H1 (cell line): ENCODE measurements at regions not wholly inside any gene's neighbourhood (a gene's known extent, or its start where the extent isn't known, plus 50 kb on each side); places are given as distances from the start of the nearest gene placed in this dataset.

Experiments used
- CTCF ChIA-PET: fragments of 300-600 bp; sonication (Branson Sonifier 250); formaldehyde crosslinking; loops from one replicate; lab custom pipeline; 2021; ENCODE audit not compliant: partially characterized antibody; lab: Charles Lee
- POLR2A ChIA-PET: fragments of 300-600 bp; sonication (Branson Sonifier 250); formaldehyde crosslinking; loops from one replicate; lab custom pipeline; 2021; ENCODE audit warnings: inconsistent platforms; ENCODE audit not compliant: partially characterized antibody; lab: Charles Lee
- DNase-seq, 2 experiments: peaks; one replicate each; pipeline versions ENCODE4 v3.0.0 to v3.0.0-alpha.2; 2010 to 2022; ENCODE audit warnings: low spot score in 2 of 2, low read depth in 1 of 2, mixed read lengths in 1 of 2
- FAIRE-seq: peaks from 2 replicates; lab custom pipeline; 2011; peaks lifted over from hg19 to GRCh38; lab: Jason Lieb, UNC
- H2AFZ ChIP-seq: 2 replicates; pipeline ENCODE4 v1.8.1; 2012; ENCODE audit warnings: low read length, inconsistent platforms
- H2AK5ac ChIP-seq: 2 replicates; pipeline ENCODE4 v1.6.1; 2013; ENCODE audit warnings: low read depth, low read length
- H2BK120ac ChIP-seq: replicated peaks from 2 replicates; pipeline ENCODE3; 2013; ENCODE audit warnings: low read depth, low read length, inconsistent platforms
- H2BK12ac ChIP-seq: 2 replicates; pipeline ENCODE4 v1.6.1; 2013; ENCODE audit warnings: low read depth, low read length
- H2BK15ac ChIP-seq: 2 replicates; pipeline ENCODE4 v1.6.1; 2013; ENCODE audit warnings: low read length
- H2BK20ac ChIP-seq: 2 replicates; pipeline ENCODE4 v1.6.1; 2013; ENCODE audit warnings: low read length
- H2BK5ac ChIP-seq: 2 replicates; pipeline ENCODE4 v1.6.1; 2013; ENCODE audit warnings: low read depth, low read length
- H3K14ac ChIP-seq: 2 replicates; pipeline ENCODE4 v1.6.1; 2013; ENCODE audit warnings: inconsistent platforms; ENCODE audit not compliant: insufficient read length
- H3K18ac ChIP-seq: 2 replicates; pipeline ENCODE4 v1.6.1; 2013; ENCODE audit warnings: low read length; ENCODE audit errors: extremely low read depth
- H3K23ac ChIP-seq: 2 replicates; pipeline ENCODE4 v1.6.1; 2013; ENCODE audit warnings: inconsistent platforms; ENCODE audit not compliant: insufficient read length
- H3K23me2 ChIP-seq: 2 replicates; pipeline ENCODE4 v1.6.1; 2013; ENCODE audit warnings: low read depth, low read length
- H3K27ac ChIP-seq: 2 replicates; pipeline ENCODE4 v1.6.1; 2011; ENCODE audit warnings: low read depth, low read length, inconsistent platforms
- H3K27me3 ChIP-seq, 4 experiments: replicated peaks in 1 of 4; 1 replicate in 1 of 4; 2 replicates in 3 of 4; pipeline versions ENCODE4 v1.6.1 to v1.8.1; 2011 to 2013; ENCODE audit warnings: low read length in 3 of 4, mild to moderate bottlenecking in 3 of 4, inconsistent platforms in 2 of 4, mixed read lengths in 2 of 4, moderate library complexity in 1 of 4; ENCODE audit not compliant: control insufficient read depth in 3 of 4, insufficient read depth in 3 of 4; ENCODE audit errors: extremely low read depth in 1 of 4
- H3K36me3 ChIP-seq, 4 experiments: 2 replicates each; pipeline versions ENCODE4 v1.6.1 to v1.8.1; 2011 to 2013; ENCODE audit warnings: mild to moderate bottlenecking in 4 of 4, low read length in 3 of 4, moderate library complexity in 2 of 4, control low read depth in 1 of 4, inconsistent platforms in 1 of 4; ENCODE audit not compliant: insufficient read depth in 4 of 4, control insufficient read depth in 2 of 4
- H3K4ac ChIP-seq: replicated peaks from 2 replicates; pipeline ENCODE3; 2013; ENCODE audit warnings: low read length, low read depth, mixed read lengths, inconsistent platforms; ENCODE audit not compliant: insufficient read length
- H3K4me1 ChIP-seq, 4 experiments: replicated peaks in 1 of 4; 1 replicate in 1 of 4; 2 replicates in 3 of 4; pipeline versions ENCODE4 v1.6.1 to v1.8.1; 2011 to 2013; ENCODE audit warnings: low read length in 3 of 4, inconsistent platforms in 2 of 4, mixed read lengths in 1 of 4; ENCODE audit not compliant: insufficient read depth in 4 of 4, control insufficient read depth in 3 of 4
- H3K4me2 ChIP-seq, 2 experiments: 2 replicates each; pipeline versions ENCODE4 v1.6.1 to v1.8.1; 2011 to 2013; ENCODE audit warnings: low read depth in 2 of 2, low read length in 2 of 2, control low read depth in 1 of 2, inconsistent platforms in 1 of 2, mild to moderate bottlenecking in 1 of 2; ENCODE audit not compliant: insufficient read depth in 1 of 2
- H3K4me3 ChIP-seq, 4 experiments: fragments of 200-600, 300-600 bp in 1 of 4; sonication (generic), shearing (Covaris generic), sonication (Bioruptor Twin) in 1 of 4; 2 replicates each; pipeline versions ENCODE4 v1.5.1 to v1.8.1; 2011 to 2016; ENCODE audit warnings: low read length in 4 of 4, low read depth in 3 of 4, control low read depth in 2 of 4, inconsistent platforms in 2 of 4, mild to moderate bottlenecking in 2 of 4, mixed read lengths in 1 of 4, moderate library complexity in 1 of 4; ENCODE audit not compliant: insufficient read depth in 2 of 4; ENCODE audit errors: extremely low read depth in 1 of 4
- H3K56ac ChIP-seq: replicated peaks from 2 replicates; pipeline ENCODE3; 2013; ENCODE audit warnings: low read depth, mild to moderate bottlenecking, mixed read lengths, low read length, inconsistent platforms; ENCODE audit not compliant: insufficient read length
- H3K79me1 ChIP-seq: 2 replicates; pipeline ENCODE4 v1.6.1; 2013; ENCODE audit warnings: low read depth, low read length, control low read depth
- H3K79me2 ChIP-seq, 2 experiments: 2 replicates each; pipeline versions ENCODE4 v1.6.1 to v1.8.1; 2012 to 2013; ENCODE audit warnings: low read length in 2 of 2, mild to moderate bottlenecking in 2 of 2, inconsistent platforms in 1 of 2; ENCODE audit not compliant: insufficient read depth in 2 of 2, control insufficient read depth in 1 of 2
- H3K9ac ChIP-seq, 4 experiments: replicated peaks in 1 of 4; 1 replicate in 1 of 4; 2 replicates in 3 of 4; pipeline versions ENCODE4 v1.6.1 to v1.8.1; 2011 to 2013; ENCODE audit warnings: low read depth in 3 of 4, low read length in 3 of 4, control low read depth in 2 of 4, mild to moderate bottlenecking in 2 of 4, moderate library complexity in 2 of 4, inconsistent platforms in 1 of 4; ENCODE audit errors: extremely low read depth in 1 of 4
- H3K9me3 ChIP-seq, 2 experiments: 2 replicates each; pipeline versions ENCODE4 v1.6.1 to v1.8.1; 2012 to 2013; ENCODE audit warnings: mild to moderate bottlenecking in 2 of 2, moderate library complexity in 2 of 2, control low read depth in 1 of 2, inconsistent platforms in 1 of 2, low read depth in 1 of 2, low read length in 1 of 2, mixed read lengths in 1 of 2; ENCODE audit not compliant: insufficient read depth in 2 of 2
- H4K20me1 ChIP-seq, 2 experiments: replicated peaks in 1 of 2; 2 replicates each; pipeline versions ENCODE3 to v1.8.1; 2011 to 2013; ENCODE audit warnings: inconsistent platforms in 2 of 2, low read length in 2 of 2, mild to moderate bottlenecking in 1 of 2; ENCODE audit not compliant: insufficient read depth in 2 of 2, control insufficient read depth in 1 of 2
- H4K5ac ChIP-seq: 2 replicates; pipeline ENCODE4 v1.6.1; 2013; ENCODE audit warnings: low read length, low read depth, mixed read lengths, inconsistent platforms; ENCODE audit not compliant: insufficient read length
- H4K8ac ChIP-seq: 2 replicates; pipeline ENCODE4 v1.8.0; 2013; ENCODE audit warnings: mild to moderate bottlenecking, moderate library complexity, low read length, inconsistent platforms; ENCODE audit not compliant: insufficient read depth; ENCODE audit errors: extremely low read depth
- H4K91ac ChIP-seq: replicated peaks from 2 replicates; pipeline ENCODE3; 2013; ENCODE audit warnings: low read length, mixed read lengths, inconsistent platforms; ENCODE audit not compliant: insufficient read length
- BCL11A ChIP-seq, 2 experiments: IDR thresholded peaks; one replicate each; pipeline ENCODE4 v1.6.1; 2011; ENCODE audit warnings: low read depth in 2 of 2, low read length in 2 of 2, mild to moderate bottlenecking in 2 of 2
- CBX5 ChIP-seq: fragments of 300-800, 300-1000 bp; sonication (generic); IDR thresholded peaks from 2 replicates; pipeline ENCODE4 v1.7.1; 2016; ENCODE audit warnings: antibody characterized with exemption, low read length, low read depth
- EGR1 ChIP-seq: IDR thresholded peaks from 2 replicates; pipeline ENCODE4 v1.6.1; 2011; ENCODE audit warnings: low read depth, low read length, borderline replicate concordance
- GABPA ChIP-seq: IDR thresholded peaks from 2 replicates; pipeline ENCODE4 v1.6.1; 2011; ENCODE audit warnings: mild to moderate bottlenecking, low read length, moderate library complexity, borderline replicate concordance; ENCODE audit not compliant: insufficient read depth
- KDM1A ChIP-seq: fragments of 200-600, 300-600 bp; sonication (generic); IDR thresholded peaks from 2 replicates; pipeline ENCODE4 v1.7.1; 2016; ENCODE audit warnings: mild to moderate bottlenecking, low read length, borderline replicate concordance
- KDM4A ChIP-seq: IDR thresholded peaks from one replicate; pipeline ENCODE4 v1.7.1; 2012; ENCODE audit warnings: low read depth, mild to moderate bottlenecking, moderate library complexity, low read length, inconsistent platforms; ENCODE audit not compliant: severe bottlenecking
- MAFK ChIP-seq: IDR thresholded peaks from 2 replicates; pipeline ENCODE4 v1.6.1; 2012; ENCODE audit warnings: low read depth, mild to moderate bottlenecking, improper control_type of control experiment, low read length
- MAX ChIP-seq: IDR thresholded peaks from 2 replicates; pipeline ENCODE4 v1.6.1; 2012; ENCODE audit warnings: inconsistent platforms
- PHF8 ChIP-seq: fragments of 200-600 bp; sonication (generic); conservative IDR thresholded peaks from 2 replicates; pipeline ENCODE4 v1.7.1; 2012; ENCODE audit warnings: low read depth, mild to moderate bottlenecking, inconsistent platforms, low read length, moderate library complexity
- POLR2A ChIP-seq, 2 experiments: IDR thresholded peaks; 1 replicate in 1 of 2; 2 replicates in 1 of 2; pipeline ENCODE4 v1.6.1; 2011; ENCODE audit warnings: low read depth in 2 of 2, low read length in 2 of 2, mild to moderate bottlenecking in 2 of 2; ENCODE audit errors: control extremely low read depth in 1 of 2
- TAF1 ChIP-seq: IDR thresholded peaks from 2 replicates; pipeline ENCODE4 v1.6.1; 2011; ENCODE audit warnings: mild to moderate bottlenecking, low read depth, low read length
- WGBS, 2 experiments: shearing (Covaris generic) in 1 of 2; methylation state at CpG; one replicate each; pipeline versions ENCODE4 v1.1.6 to v1.1.7; 2013 to 2015; ENCODE audit warnings: low lambda C conversion rate in 2 of 2, mixed read lengths in 2 of 2, inconsistent platforms in 1 of 2, low coverage in 1 of 2, missing lambda C conversion rate in 1 of 2; ENCODE audit not compliant: insufficient replicate concordance in 2 of 2, insufficient coverage in 1 of 2, insufficient read length in 1 of 2; ENCODE audit errors: extremely low coverage in 1 of 2, missing lambda C conversion rate in 1 of 2; 5-methylcytosine and 5-hydroxymethylcytosine counted together

GRCh38 chr6:45727819-45728449 is 287.7 kb downstream of the CLIC5 start:
- no peak overlapping the region for H3K23ac ChIP-seq
- no peaks in the 10 kb centered on the region for H3K9me3 ChIP-seq
- H3K56ac ChIP-seq: no peak overlapping the region
- H2AFZ ChIP-seq: no peak overlapping the region
- no peak overlapping the region for H2BK12ac ChIP-seq
- WGBS, 2 experiments: 94% methylated on average over 6 of the region's 6 CpGs; no CpG with 5 or more reads in 1 of the 2 experiments
- no peak overlapping the region for H3K4me2 ChIP-seq
- no peak overlapping the region for H4K5ac ChIP-seq
- no peaks in the 10 kb centered on the region for H3K79me2 ChIP-seq
- FAIRE-seq: no peak
- H3K36me3 ChIP-seq: no peaks in the 10 kb centered on the region
- no peak overlapping the region for H4K8ac ChIP-seq
- H3K4ac ChIP-seq: no peak overlapping the region
- no peak overlapping the region for H2BK15ac ChIP-seq
- H3K27me3 ChIP-seq: no peaks in the 10 kb centered on the region
- H3K14ac ChIP-seq: no peak overlapping the region
- H2AK5ac ChIP-seq: no peak overlapping the region
- no peak for DNase-seq
- no peak overlapping the region for H2BK120ac ChIP-seq
- H4K20me1 ChIP-seq: no peaks in the 10 kb centered on the region
- ChIA-PET CTCF (interaction anchor here (0.7 to 1.8 kb wide), 5 partner anchors 13 to 203 kb away, joined by 3 to 8 read pairs (median 4); no protein-coding TSS in a partner anchor), POLR2A (no interaction called here)
- no peaks in the 10 kb centered on the region for H3K4me1 ChIP-seq
- H2BK5ac ChIP-seq: no peak overlapping the region
- no peaks in the 10 kb centered on the region for H3K79me1 ChIP-seq
- H3K23me2 ChIP-seq: no peaks in the 10 kb centered on the region
- no peak overlapping the region for H3K18ac ChIP-seq
- no peak overlapping the region for H3K4me3 ChIP-seq
- no peak overlapping the region for H2BK20ac ChIP-seq
- no peak overlapping the region for H3K9ac ChIP-seq
- no peak overlapping the region for H4K91ac ChIP-seq
- H3K27ac ChIP-seq: no peak overlapping the region
- no peak for TF ChIP-seq GABPA
- TF ChIP-seq MAX: no peak
- no peak for TF ChIP-seq KDM4A
- no peak for TF ChIP-seq EGR1
- TF ChIP-seq PHF8: no peak
- TF ChIP-seq CBX5: no peak
- no peak for TF ChIP-seq TAF1
- TF ChIP-seq POLR2A (IDR thresholded peaks at IDR 0.05; ENCODE audit: control extremely low read depth in 1 of 2, low read depth in 2 of 2, low read length in 2 of 2): no peak
- TF ChIP-seq MAFK: no peak
- TF ChIP-seq BCL11A (IDR thresholded peaks at IDR 0.05; ENCODE audit: low read depth in 2 of 2, low read length in 2 of 2): no peak
- TF ChIP-seq KDM1A: no peak
